Upper lobe of left lung (tissue), 6 donors: ENCODE measurements at regions not wholly inside any gene's neighbourhood (a gene's known extent, or its start where the extent isn't known, plus 50 kb on each side); places are given as distances from the start of the nearest gene placed in this dataset.
"Not testable (repeated sequence)": the region's sequence is repeated elsewhere in the genome, so short reads cannot be mapped to it uniquely, and the experiment has no call there.

Source experiments
- ATAC-seq, 2 donors: fragments of 200-7000 bp; cut with Tn5 transposase; one replicate each; pipeline ENCODE4 v1.9.1; 2022; ENCODE audit warnings: mild to moderate bottlenecking in 2 of 2, moderate library complexity in 2 of 2; ENCODE audit not compliant: low FRiP score in 2 of 2
- DNase-seq, 2 donors: peaks; one replicate each; pipeline ENCODE4 v3.0.0-alpha.2; 2019 to 2020
- H3K27ac ChIP-seq, 4 donors: fragments of 200-600 bp; sonication (generic); one replicate each; pipeline ENCODE4 v1.5.1; 2016 to 2019
- H3K27me3 ChIP-seq, 4 donors: fragments of 200-600 bp; sonication (generic); one replicate each; pipeline ENCODE4 v1.5.1; 2017 to 2019
- H3K36me3 ChIP-seq, 4 donors: fragments of 200-600 bp; sonication (generic); one replicate each; pipeline ENCODE4 v1.5.1; 2016 to 2019
- H3K4me1 ChIP-seq, 4 donors: fragments of 200-600 bp; sonication (generic); one replicate each; pipeline ENCODE4 v1.5.1; 2018 to 2019
- H3K4me3 ChIP-seq, 4 donors: fragments of 200-600 bp; sonication (generic); one replicate each; pipeline ENCODE4 v1.5.1; 2017 to 2019; ENCODE audit warnings: mild to moderate bottlenecking in 2 of 4, moderate library complexity in 1 of 4
- H3K9me3 ChIP-seq, 4 donors: fragments of 200-600 bp; sonication (generic); one replicate each; pipeline ENCODE4 v1.5.1; 2018 to 2019
- CTCF ChIP-seq, 6 experiments: fragments of 450-650 bp in 4 of 6; fragments of 200-600 bp in 2 of 6; sonication (generic) in 2 of 6; IDR thresholded peaks; one replicate each; pipeline ENCODE4 v1.5.1; 2016 to 2019; ENCODE audit warnings: antibody characterized with exemption in 6 of 6
- EP300 ChIP-seq, 4 donors: sonication (generic); formaldehyde crosslinking; IDR thresholded peaks; one replicate each; pipeline ENCODE4 v1.5.1; 2017; ENCODE audit warnings: antibody characterized with exemption in 4 of 4, control low read depth in 2 of 4
- POLR2A ChIP-seq, 4 donors: fragments of 450-650 bp; IDR thresholded peaks; one replicate each; pipeline ENCODE4 v1.5.1; 2016 to 2017; ENCODE audit warnings: antibody characterized with exemption in 4 of 4, mild to moderate bottlenecking in 2 of 4
- POLR2AphosphoS5 ChIP-seq, 2 donors: sonication (generic); formaldehyde crosslinking; IDR thresholded peaks; one replicate each; pipeline ENCODE4 v1.5.1; 2017; ENCODE audit warnings: antibody characterized with exemption in 2 of 2
- WGBS, 2 donors: methylation state at CpG; one replicate each; pipeline ENCODE4 v1.1.5; 2017 to 2018; 5-methylcytosine and 5-hydroxymethylcytosine counted together
- donor health status: DM: no; HTN: no; CAD: no; lungs with moderate emphysema.
- donor health status: DM: no; HTN: yes; CAD: no; lungs with severe emphysema.

DNA sequence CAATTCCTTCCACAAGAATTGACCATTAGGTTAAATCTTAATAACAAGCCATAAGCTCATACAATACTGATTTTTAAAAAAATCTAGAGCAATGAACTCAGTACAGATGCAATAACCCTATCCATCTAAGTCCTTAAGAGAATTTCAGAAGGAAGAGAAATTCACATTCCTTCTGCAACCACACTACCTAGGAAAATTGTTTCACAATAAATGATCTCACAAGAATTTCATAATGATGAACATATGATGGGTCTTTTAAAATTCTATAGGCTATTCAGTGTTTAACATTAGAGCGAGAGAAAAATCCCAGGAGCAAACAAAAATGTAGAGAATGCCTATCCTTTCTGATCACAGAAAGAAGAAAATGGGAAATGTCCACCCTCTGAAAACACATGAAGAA, 70.0 kb upstream of the MAGI2 start:
- no peaks in the 10 kb centered on the region for H3K27me3 ChIP-seq
- no peak overlapping the region for H3K27ac ChIP-seq
- no peak for TF ChIP-seq POLR2A (IDR thresholded peaks at IDR 0.05)
- no peak for TF ChIP-seq POLR2AphosphoS5 (IDR thresholded peaks at IDR 0.05)
- no peak for TF ChIP-seq EP300 (IDR thresholded peaks at IDR 0.05)
- no peak for TF ChIP-seq CTCF (IDR thresholded peaks at IDR 0.05)
- WGBS, 2 donors = 87 to 97% methylated on average over 1 of the region's 1 CpG
- H3K4me3 ChIP-seq = no peak overlapping the region
- no peaks in the 10 kb centered on the region for H3K36me3 ChIP-seq
- H3K4me1 ChIP-seq = no peaks in the 10 kb centered on the region
- ATAC-seq (no peak), DNase-seq (no peak)
- no peaks in the 10 kb centered on the region for H3K9me3 ChIP-seq

GRCh38 chr7:79520543-79520942, 67.1 kb upstream of the MAGI2 start:
- no peak overlapping the region for H3K27ac ChIP-seq
- H3K4me1 ChIP-seq = no peaks in the 10 kb centered on the region
- TF ChIP-seq EP300 (IDR thresholded peaks at IDR 0.05) (no peak), POLR2AphosphoS5 (IDR thresholded peaks at IDR 0.05) (no peak), POLR2A (IDR thresholded peaks at IDR 0.05) (no peak), CTCF (IDR thresholded peaks at IDR 0.05) (no peak)
- ATAC-seq (no peak), DNase-seq (no peak)
- H3K4me3 ChIP-seq = no peak overlapping the region
- H3K9me3 ChIP-seq = no peaks in the 10 kb centered on the region
- no peaks in the 10 kb centered on the region for H3K36me3 ChIP-seq
- H3K27me3 ChIP-seq = no peaks in the 10 kb centered on the region
- 90 to 93% methylated on average over 1 of the region's 1 CpG for WGBS, 2 donors

DNA sequence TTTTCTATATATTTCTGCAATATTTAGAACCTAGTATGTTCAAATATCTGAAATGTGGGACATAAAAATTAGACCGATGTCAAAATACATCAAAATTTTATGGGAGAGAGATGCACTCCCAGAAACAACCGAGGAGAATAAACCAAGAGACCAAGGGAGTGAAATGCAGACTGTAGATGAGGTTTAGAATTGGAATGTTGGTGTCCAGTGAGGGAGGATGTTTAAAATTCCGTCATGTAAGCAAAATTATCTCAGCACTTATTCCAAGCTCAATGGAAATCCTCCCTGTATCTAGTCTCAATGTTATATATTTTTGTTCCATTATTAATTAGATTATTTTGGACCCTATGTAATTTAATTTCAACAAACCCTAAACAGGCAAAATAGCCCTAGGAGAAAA, 61.9 kb upstream of the MAGI2 start:
- H3K36me3 ChIP-seq = no peaks in the 10 kb centered on the region
- no peak overlapping the region for H3K4me3 ChIP-seq
- no peak for ATAC-seq
- no peak overlapping the region for H3K27ac ChIP-seq
- 82 to 84% methylated on average over 3 of the region's 3 CpGs for WGBS, 2 donors
- H3K9me3 ChIP-seq = no peaks in the 10 kb centered on the region
- no peak for TF ChIP-seq EP300 (IDR thresholded peaks at IDR 0.05)
- no peak for DNase-seq
- no peaks in the 10 kb centered on the region for H3K27me3 ChIP-seq
- no peaks in the 10 kb centered on the region for H3K4me1 ChIP-seq

- no peaks in the 10 kb centered on the region for H3K9me3 ChIP-seq
- WGBS, 2 donors = 82 to 86% methylated on average over 2 of the region's 2 CpGs
- H3K4me3 ChIP-seq = no peak overlapping the region
- TF ChIP-seq EP300 (IDR thresholded peaks at IDR 0.05) (no peak), CTCF (IDR thresholded peaks at IDR 0.05) (no peak), POLR2AphosphoS5 (IDR thresholded peaks at IDR 0.05) (no peak), POLR2A (IDR thresholded peaks at IDR 0.05) (no peak)
- no peaks in the 10 kb centered on the region for H3K36me3 ChIP-seq
- H3K27me3 ChIP-seq = no peaks in the 10 kb centered on the region
- no peak overlapping the region for H3K27ac ChIP-seq
- DNase-seq (no peak), ATAC-seq (no peak)
- no peaks in the 10 kb centered on the region for H3K4me1 ChIP-seq
These were observed 59.8 kb upstream of the MAGI2 start for GRCh38 chr7:79513261-79513660.

DNA sequence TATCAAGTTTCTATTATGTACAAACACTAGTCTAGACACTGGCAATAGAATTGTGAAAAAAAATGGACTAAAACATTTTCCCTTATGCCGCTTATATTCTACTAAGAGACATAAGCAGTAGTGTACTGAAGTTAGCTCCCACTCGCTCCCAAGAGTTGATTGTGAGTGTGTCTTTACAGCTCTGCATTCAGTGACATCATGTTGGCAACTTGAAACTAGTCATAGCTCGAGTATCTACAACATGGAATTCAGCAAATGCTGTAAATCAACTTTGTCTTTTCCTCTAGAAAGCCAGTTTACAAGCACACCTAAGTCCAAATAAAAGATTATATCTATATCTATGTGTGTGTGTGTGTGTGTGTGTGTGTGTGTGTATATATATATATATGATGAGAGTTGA, 58.8 kb upstream of the MAGI2 start:
- TF ChIP-seq EP300 (IDR thresholded peaks at IDR 0.05) (no peak), POLR2AphosphoS5 (IDR thresholded peaks at IDR 0.05) (no peak), POLR2A (IDR thresholded peaks at IDR 0.05) (no peak), CTCF (IDR thresholded peaks at IDR 0.05) (no peak)
- H3K4me3 ChIP-seq = no peak overlapping the region
- H3K27me3 ChIP-seq = no peaks in the 10 kb centered on the region
- no peaks in the 10 kb centered on the region for H3K4me1 ChIP-seq
- H3K9me3 ChIP-seq = no peaks in the 10 kb centered on the region
- ATAC-seq (no peak), DNase-seq (no peak)
- WGBS, 2 donors = 80 to 86% methylated on average over 3 of the region's 3 CpGs
- no peak overlapping the region for H3K27ac ChIP-seq
- no peaks in the 10 kb centered on the region for H3K36me3 ChIP-seq

- 71 to 91% methylated on average over 1 of the region's 1 CpG for WGBS, 2 donors
- H3K4me3 ChIP-seq, ATAC-seq, H3K27me3 ChIP-seq, H3K4me1 ChIP-seq, H3K27ac ChIP-seq, DNase-seq, H3K36me3 ChIP-seq, H3K9me3 ChIP-seq: not testable (repeated sequence)
These were observed 57.6 kb upstream of the MAGI2 start for GRCh38 chr7:79511056-79511455.
